HFFc6 (cell line): ENCODE measurements at regions not wholly inside any gene's neighbourhood (a gene's known extent, or its start where the extent isn't known, plus 50 kb on each side); places are given as distances from the start of the nearest gene placed in this dataset.

Experiments
- DNase-seq: peaks from one replicate; pipeline ENCODE4 v3.0.0-alpha.2; 2018
- H3K27ac Mint-ChIP-seq: 2 replicates; pipeline ENCODE4 v1.8.0; 2020; ENCODE audit warnings: mild to moderate bottlenecking, mixed read lengths
- H3K27me3 Mint-ChIP-seq: 2 replicates; pipeline ENCODE4 v1.8.0; 2021; ENCODE audit warnings: mild to moderate bottlenecking, moderate library complexity, mixed read lengths; ENCODE audit not compliant: insufficient read depth
- H3K36me3 Mint-ChIP-seq: 2 replicates; pipeline ENCODE4 v1.8.0; 2021; ENCODE audit warnings: low read depth, mixed read lengths
- H3K4me1 Mint-ChIP-seq: 2 replicates; pipeline ENCODE4 v1.8.0; 2020; ENCODE audit warnings: low read depth, mixed read lengths
- H3K4me3 Mint-ChIP-seq: 2 replicates; pipeline ENCODE4 v1.8.0; 2020; ENCODE audit warnings: mild to moderate bottlenecking, moderate library complexity, mixed read lengths
- H3K9me3 Mint-ChIP-seq: 2 replicates; pipeline ENCODE4 v1.8.0; 2020; ENCODE audit warnings: mild to moderate bottlenecking, mixed read lengths
- CTCF ChIP-seq: fragments of 200-600 bp; sonication (generic); IDR thresholded peaks from 2 replicates; pipeline ENCODE4 v1.5.0; 2021; ENCODE audit warnings: antibody characterized with exemption, mild to moderate bottlenecking

DNA sequence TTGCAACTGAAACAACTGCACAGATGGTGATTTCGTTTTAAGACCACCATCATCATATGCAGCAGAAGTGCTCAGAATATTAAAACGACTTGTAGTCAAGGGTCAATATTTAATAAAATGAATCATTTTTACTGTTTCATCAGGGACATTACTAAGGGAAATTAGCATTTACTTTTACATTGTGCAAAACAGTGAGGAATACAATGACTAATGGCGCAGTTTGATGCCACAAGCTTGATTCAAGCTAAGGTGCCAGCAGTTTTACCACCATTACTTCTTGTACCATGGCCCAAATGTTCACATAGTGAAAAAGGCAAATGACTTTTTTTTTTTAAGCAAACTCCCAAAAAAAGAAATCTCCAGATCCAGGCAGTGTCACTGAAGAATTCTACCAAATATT lies 277.4 kb upstream of the CHRNA7 start:
- Mint-ChIP-seq H3K27me3 (no peaks in the 10 kb centered on the region), H3K27ac (no peak overlapping the region), H3K9me3 (peaks cover 23% of the 10 kb centered on the region), H3K36me3 (no peaks in the 10 kb centered on the region), H3K4me1 (no peaks in the 10 kb centered on the region), H3K4me3 (no peak overlapping the region)
- no peak for TF ChIP-seq CTCF
- DNase-seq, result no peak

DNA sequence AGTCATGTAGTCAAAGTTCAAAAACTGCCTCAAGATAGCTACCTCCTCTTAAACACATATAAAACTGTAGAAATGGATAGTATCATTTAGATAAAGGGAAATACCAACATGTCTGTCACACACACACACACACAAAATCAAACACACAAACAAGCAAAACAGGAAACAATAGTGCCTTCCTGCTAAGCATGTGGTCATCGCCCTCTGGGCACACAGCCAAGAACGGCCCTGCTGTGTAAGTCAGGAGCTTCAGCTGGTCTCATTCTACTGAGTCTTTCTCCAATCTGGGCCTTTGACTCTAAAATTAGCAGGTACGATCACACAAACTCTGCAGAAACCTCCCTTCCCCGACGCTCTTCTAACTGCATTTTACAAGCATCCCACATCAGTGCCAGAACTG lies 272.2 kb upstream of the CHRNA7 start:
- no peak for TF ChIP-seq CTCF
- Mint-ChIP-seq H3K4me1 (no peaks in the 10 kb centered on the region), H3K9me3 (peaks cover 34% of the 10 kb centered on the region), H3K27ac (no peak overlapping the region), H3K36me3 (no peaks in the 10 kb centered on the region), H3K27me3 (peaks cover 1% of the 10 kb centered on the region; the same call in 1 of the 2 replicates), H3K4me3 (no peak overlapping the region)
- no peak for DNase-seq

DNA sequence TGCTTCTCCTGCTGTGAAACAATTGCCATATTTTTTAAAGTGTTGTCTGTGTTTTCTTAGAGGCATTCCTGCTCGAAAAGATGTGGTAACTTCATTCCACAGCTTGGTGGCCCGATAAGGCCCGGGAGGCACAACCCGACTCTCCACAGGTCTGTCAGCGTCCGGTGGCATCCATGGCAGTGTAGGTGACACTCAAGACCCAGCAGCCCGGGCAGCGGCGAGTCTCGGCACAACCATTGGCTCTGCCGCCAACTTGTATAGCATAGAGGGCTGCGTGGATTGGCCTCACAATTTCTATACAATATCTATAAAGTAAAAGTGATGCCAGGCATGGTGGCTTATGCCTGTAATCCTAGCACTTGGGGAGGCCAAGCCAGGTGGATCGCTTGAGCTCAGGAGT lies 262.3 kb upstream of the CHRNA7 start:
- Mint-ChIP-seq H3K9me3 (peaks cover 11% of the 10 kb centered on the region), H3K4me3 (no peak overlapping the region), H3K4me1 (no peaks in the 10 kb centered on the region), H3K27me3 (no peaks in the 10 kb centered on the region), H3K36me3 (no peaks in the 10 kb centered on the region), H3K27ac (no peak overlapping the region)
- TF ChIP-seq CTCF, result no peak
- DNase-seq, result no peak

GRCh38 chr15:31774045-31774444 lies 256.3 kb upstream of the CHRNA7 start:
- Mint-ChIP-seq H3K9me3 (peaks cover 37% of the 10 kb centered on the region), H3K27ac (no peak overlapping the region), H3K4me3 (no peak overlapping the region), H3K36me3 (no peaks in the 10 kb centered on the region), H3K4me1 (no peaks in the 10 kb centered on the region), H3K27me3 (no peaks in the 10 kb centered on the region; the same call in 1 of the 2 replicates)
- no peak for TF ChIP-seq CTCF
- no peak for DNase-seq

DNA sequence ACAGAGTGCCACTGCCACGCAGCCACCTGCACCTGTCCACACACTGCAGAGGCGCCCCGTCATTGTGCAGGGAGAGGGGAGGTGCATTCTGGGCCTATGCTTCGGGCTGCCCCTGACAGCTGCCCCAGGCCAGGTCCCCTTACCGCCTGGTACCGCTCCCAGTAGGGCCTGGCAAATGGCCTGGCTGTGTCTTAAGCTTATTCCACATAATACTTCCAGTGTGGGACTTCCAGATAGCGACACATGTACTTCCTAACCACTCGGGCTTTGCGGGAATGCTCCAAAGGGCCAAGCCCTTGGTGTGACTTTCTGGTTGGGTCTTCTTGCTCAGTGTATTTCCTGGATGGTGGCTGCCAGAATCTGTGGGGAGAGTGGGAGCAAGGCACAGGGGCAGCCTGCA lies 254.3 kb upstream of the CHRNA7 start:
- Mint-ChIP-seq H3K27ac (no peak overlapping the region), H3K36me3 (no peaks in the 10 kb centered on the region), H3K4me1 (no peaks in the 10 kb centered on the region), H3K9me3 (peaks cover 52% of the 10 kb centered on the region), H3K27me3 (no peaks in the 10 kb centered on the region; the same call in 1 of the 2 replicates), H3K4me3 (no peak overlapping the region)
- DNase-seq, result no peak
- no peak for TF ChIP-seq CTCF

GRCh38 chr15:31781261-31781660 lies 249.1 kb upstream of the CHRNA7 start:
- TF ChIP-seq CTCF, result no peak
- Mint-ChIP-seq H3K4me3 (no peak overlapping the region), H3K4me1 (no peaks in the 10 kb centered on the region), H3K27ac (no peak overlapping the region), H3K27me3 (no peaks in the 10 kb centered on the region; the same call in 1 of the 2 replicates), H3K9me3 (peaks cover 66% of the 10 kb centered on the region), H3K36me3 (no peaks in the 10 kb centered on the region)
- DNase-seq, result no peak
